Activated CD4-positive, alpha-beta T cell treated with anti-CD3 and anti-CD28 coated beads, Interleukin-2, amount 50 U/mL, for 48 hours (primary cell): ENCODE measurements at regions not wholly inside any gene's neighbourhood (a gene's known extent, or its start where the extent isn't known, plus 50 kb on each side); places are given as distances from the start of the nearest gene placed in this dataset.

Source experiments
- DNase-seq, 2 experiments: peaks; one replicate each; pipeline ENCODE4 v3.0.0-alpha.2; 2020

DNA sequence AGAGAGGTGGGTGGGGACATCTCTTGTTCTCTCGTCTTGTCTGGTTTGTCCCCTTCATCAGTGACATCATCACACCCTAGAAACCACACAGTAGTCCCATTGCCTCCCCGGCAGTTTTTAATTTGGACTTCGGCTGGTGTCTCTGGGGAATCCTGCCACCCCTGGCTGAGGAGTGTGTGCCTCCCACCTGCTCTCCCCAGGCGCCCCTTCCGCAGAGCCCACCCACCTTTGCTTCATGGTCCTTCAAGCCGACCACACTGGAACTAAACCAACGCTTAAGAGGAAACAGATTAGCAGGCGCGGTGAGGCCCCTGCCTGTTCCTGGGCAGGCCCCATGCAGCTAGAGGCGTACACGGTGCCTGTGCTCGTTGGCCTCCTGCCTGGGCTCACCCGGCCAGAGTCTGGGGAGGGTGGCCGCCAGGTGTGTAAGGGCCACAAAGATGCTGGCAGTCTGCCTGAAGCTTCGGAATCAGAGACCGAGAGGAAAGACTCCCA is 107.6 kb upstream of the SPRY4 start:
- peak; percentile 37 to 42 for DNase-seq

DNA sequence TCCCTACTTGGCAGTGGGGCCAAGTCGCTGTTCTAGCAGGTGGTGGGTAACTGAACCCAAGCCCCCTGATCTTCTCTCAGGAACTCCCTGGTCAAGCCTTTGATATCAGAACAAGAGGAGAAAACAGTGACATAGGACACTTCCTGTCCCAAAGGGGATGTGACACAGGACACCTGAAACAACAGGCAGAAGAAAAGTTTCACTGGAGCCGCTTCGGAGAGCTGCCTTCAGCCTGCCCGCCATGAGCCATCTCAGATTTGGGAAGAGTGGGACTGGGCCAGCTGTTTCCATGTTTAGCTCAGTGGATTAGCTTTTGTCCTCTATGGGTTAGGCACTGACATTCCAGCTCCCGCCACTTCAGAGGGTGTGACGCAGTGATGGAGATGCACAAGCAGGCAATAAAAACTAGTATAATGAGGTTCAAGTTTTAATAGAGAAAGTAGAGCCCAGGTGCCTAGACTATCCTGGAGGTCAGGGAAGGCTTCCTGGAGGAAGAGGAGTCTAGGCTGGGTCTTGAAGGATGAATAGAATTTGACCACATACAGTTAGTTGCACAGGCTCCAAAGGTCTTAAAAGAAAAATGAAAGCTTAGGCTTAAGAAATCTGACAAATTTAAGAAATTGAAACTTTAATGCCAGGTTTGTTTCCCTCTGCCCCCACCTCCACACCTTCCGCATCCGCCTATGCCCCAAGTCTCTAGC is 104.1 kb upstream of the SPRY4 start:
- no peak for DNase-seq

DNA sequence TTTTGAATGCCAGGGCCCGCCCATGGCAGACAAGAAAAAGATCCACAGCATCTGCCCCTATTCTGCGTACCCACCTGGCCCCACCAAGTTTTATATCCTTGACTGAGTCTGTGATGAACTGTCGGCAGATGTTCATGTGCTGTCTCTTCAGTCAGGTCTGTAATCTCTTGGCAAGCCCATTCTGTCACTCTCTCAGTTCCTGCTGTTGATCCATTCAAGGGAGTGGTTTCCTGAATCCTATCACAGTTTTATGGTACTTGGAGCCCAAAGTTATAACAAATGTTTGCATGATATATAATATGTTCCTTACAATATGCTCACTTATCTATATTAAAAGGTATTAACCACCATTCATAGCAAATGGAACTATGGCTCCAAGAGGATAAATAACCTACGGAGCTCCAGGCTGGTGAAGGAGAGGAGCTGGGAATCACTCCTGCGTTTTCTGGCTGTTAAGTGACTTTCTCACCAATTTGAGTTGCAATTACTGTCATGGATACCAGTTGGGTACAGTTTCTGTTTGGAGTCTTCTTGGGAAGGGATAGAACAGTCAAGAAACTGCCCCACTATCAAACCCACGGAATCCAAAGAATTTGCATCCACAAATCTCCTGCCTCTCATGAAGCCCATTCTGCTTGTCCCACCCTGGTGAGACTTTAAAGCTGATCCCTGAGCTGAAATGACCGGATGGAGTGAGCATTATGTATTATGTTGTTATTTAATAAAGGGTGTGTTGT is 103.4 kb upstream of the SPRY4 start:
- no peak for DNase-seq

DNA sequence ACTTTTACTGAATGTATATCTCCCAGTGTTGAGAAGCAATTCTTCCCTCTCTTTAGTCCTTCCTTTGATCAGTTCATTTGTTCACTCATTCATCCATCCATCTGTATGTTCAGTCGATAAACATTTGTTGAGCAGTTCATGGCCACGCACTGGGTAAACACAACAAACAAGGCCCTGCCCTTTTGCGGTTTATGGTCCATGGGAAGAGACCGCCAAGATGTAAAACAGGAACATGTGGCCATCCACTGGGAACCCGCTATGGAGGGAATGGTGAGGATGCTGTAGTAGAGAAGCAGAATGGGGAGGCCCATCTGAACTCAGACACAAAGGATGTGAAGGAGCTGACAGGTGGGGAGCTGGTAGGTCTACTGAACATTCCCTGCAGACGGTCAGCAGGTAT is 102.7 kb upstream of the SPRY4 start:
- DNase-seq = no peak

DNA sequence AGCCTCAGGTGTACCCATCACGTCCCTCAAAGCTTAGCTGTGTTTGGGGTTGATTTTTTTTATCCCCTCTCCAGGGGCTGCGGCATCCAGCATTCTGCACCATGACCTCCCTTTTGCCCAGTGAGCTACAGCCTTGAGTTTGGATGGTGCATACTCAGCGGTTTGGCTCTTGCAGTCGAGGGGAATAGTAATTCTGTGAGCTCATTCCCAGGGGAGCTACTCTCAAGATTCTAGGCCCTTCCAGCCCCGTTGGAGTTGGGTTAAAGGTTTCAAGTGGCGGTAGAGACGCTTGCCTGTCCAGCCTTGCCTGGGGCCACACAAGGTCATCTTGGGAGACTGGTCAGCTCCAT is 102.2 kb upstream of the SPRY4 start:
- DNase-seq = no peak

DNA sequence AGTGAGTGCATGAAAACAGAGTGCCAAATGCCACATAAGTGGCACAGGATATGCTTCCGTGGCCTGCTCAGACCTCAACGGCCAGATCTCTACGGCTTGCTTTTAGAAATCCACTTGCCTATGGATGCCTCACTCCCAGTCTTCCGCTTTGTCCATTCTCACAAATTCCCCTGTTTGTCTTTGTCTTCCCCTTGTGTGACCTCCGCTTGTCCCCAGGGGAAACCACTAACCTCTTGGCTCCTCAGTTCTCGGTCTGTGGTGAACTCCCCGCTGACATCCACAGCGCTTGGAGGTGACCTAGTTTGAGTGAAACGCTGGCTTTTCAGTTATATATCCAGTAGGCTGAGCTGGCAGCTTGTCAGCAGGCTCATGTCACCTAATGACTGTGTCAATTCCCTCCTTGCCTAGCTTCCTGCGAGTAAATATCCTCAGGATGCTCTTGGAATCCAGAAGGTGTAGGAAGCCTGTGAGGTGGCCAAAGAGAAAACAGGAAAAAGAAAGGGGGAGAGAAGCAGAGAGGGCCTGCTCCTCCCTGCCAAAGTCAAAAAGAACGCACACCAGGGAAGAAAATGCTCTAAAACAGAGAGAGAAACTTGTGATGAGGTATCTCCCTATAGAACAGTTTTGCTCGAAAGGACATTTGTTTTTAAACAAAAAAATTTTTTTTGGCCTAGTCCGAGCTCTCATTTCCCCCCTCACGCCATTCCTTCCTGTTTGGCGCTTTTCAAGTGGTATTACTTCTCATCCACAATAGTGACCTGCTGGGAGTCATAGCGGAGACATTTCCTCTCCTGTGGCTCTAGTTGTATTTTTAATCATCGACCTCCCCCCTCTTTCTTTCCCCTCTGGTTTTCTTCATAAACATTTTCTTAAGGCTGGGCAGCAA is 101.6 kb upstream of the SPRY4 start:
- peak; percentile 29 to 50 for DNase-seq

DNA sequence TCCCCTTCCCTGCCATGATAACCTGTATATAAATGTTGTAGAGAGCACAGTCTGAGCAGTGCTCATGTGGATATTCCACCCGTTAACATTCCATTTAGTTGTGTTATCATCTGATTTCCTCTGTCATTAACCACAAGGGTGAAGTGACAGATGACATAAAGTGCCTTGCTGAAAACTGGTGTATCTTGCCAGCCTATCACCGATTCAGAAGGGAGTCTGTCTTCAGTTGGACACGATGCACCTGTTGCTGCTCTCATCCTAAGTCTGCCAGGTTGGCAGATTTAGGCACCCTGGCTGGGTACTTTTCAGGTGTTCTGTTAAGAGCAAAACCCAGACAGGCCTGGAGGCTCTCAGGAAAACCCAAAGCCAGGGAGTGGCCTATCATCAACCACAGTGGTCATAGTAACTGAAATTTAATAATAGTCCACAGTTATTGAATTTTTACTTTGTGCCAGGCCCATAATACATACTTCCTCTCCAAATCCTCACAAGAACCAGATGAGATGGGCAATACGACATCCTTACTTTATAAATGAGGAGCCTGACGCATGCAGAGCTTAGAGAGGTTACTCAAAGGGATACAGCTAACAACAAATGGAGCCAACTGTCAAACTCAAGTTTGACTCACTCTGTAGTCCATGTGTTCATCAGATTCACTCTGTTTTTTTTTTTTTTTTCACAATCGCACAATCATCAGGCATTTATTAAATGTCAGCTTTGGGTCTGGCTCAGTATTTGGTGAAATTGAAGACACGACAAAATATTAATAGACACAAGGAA is 100.7 kb upstream of the SPRY4 start:
- DNase-seq = no peak

DNA sequence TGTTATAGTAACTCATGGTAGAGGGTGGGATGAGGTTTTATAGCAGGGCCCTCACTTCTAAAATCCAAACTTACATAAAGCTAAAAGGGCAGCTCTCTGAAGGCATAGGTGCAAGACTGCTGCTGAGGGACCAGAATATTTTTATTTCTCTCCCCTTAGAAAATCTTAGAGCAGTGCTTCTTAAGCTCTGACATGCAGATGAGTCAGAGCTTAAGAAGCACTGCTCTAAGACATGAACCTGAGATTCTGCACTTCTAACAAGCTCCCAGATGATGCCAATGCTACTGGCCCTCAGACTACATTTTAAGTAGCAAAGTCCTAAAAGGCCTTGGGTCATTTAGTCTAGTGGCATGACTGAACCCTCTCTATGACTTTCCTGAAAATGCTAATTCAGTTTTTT is 97.6 kb upstream of the SPRY4 start:
- no peak for DNase-seq

DNA sequence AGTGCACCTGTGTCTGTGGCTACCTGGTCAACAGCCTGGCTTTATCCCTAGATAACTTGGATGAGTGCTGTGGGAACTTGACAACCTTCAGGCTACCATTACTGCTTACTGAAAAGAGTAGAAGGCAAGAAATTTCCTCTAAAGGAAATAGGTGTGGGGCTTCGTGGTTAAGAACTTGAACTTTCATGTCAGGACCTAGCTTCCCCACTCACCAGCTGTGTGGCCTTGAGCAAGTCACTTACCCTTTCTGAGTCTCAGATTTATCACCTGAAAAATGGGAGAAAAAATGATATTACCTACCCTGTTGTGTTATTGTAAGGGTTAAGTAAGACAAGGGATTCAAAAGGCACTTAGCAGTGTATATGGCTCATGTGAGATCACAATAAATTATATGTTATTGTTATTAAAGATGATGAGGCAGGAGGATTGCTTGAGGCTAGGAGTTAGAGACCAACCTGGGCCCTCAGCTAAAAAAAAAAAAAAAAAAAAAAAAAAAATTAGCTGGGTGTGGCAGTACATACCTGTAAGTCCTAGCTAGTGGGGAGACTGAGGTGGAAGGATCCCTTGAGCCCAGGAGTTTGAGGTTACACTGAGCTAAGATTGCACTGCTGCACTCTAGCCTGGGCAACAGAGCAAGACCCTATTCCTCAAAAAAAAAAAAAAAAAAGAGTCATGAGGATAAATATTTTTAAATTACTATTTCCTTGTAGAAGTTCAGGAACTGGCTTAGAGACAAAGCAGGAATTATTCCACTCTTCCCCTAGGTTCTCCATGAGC is 97.0 kb upstream of the SPRY4 start:
- no peak for DNase-seq

DNA sequence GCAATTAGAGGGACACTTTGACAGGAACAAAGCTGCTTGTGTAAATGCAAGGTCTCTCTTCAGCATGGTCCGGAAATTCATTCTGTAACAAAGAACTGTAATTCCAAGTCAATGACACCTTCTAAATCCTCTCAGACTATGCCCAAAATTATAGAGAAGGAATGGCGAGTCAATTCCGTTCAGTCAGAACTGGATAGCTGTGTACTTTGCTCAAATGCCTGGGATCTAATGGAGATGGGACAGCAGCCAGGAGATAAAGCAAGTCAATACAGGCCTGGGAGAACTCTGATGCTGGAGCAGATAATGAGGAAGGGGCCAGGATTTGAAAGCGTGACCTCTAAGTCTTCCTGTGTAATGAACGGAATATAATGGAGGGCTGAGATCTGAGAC is 96.4 kb upstream of the SPRY4 start:
- no peak for DNase-seq

DNA sequence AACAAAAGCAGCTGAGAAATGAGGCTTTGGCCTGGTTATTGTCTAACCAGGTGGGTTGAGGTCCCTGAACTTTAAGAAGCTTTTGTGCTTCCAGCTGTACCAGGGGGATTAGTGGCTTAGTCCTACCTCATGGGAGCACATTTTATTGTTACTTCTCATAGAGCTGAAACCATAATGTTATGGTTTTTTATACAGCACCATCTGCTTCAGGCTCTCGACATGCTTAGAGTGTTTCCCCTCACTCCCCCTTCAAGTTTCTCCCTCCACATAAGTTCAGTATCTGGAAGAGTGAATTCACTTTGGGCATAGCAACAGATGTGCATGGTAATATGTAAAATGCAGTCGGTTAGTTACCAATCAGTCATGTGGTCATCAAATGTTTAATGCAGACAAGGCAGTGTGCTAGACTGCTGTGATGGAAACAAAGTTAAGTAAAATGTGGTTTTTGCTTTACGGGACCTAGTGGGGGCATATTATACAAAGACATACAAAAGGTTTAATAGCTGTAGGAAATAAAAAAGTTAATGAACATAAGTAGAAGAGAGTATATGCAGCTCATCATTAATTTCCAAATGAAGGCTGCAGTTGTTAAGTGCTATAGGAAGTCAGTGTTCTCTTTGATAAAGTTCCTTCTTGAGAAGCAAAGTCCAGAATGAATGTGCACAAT is 95.9 kb upstream of the SPRY4 start:
- no peak for DNase-seq

DNA sequence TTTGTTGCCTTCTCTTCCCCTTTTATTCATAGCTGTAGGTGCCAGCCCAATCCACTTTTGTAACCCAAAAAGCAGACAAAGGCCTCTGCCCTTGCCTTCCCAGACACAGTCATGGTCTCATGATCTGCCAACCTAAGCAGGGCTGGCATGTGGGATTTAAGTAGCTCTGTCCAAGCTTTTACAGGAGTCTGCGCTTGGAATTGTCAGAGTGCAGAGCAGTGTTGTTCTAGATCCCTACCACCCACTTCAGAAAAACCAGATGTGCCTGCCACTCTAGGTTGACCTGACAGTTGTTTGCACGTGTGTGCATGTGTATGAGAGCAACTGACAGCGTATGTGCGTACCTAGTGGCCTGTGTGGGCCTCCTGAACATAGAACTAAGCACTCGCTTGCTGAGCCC is 87.8 kb upstream of the SPRY4 start:
- DNase-seq = no peak

DNA sequence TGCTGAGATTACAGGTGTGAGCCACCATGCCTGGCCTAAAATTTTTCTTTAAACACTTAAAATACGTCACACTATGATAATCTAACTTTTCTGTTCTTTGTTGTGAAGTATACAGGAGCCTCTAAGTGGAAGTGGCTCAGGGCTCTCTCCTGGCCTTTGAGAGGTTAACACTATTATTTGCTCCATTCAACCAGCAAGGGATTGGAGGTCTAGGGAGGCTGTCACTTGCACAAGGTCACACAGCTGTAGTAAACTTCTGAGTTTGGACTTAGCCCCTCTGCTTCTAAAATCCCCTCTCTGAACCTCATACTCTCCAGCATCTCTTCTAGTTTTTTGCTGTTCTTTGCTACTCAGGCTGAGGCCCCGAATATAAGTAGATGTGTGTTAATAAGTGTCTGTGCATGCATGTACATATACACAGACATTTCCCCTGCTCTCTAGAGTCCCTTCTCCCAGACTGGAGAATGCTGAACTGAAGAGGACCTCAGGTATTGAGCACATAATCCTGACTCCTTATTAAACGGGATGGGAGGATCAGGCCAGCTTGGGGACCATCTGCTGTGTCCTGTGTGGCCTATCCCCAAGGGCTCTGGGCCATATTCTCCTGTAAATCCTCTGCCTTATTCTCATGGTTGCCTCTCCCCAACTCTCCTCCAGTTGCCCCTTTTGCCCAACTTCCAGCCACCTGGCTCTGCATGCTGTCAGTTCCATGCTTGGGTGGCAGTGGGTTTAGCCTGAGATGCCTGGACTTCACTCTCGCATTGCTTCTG is 87.0 kb upstream of the SPRY4 start:
- no peak for DNase-seq

DNA sequence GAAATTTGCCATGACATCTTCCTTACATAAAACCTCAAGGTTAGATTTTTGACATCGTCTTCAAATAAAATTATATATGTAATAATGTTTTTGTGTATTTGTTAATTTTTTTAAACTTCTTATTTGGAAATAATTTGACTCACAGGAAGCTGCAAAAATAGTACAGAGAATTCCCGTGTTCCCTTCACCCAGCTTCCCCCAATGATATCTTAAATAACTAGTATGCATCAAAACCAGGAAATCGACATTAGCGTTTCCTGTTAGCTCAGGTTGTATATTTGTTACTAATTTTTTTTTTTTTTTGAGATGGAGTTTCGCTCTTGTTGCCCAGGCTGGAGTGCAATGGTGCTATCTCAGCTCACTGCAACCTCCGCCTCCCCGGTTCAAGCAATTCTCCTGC is 86.3 kb upstream of the SPRY4 start:
- no peak for DNase-seq

DNA sequence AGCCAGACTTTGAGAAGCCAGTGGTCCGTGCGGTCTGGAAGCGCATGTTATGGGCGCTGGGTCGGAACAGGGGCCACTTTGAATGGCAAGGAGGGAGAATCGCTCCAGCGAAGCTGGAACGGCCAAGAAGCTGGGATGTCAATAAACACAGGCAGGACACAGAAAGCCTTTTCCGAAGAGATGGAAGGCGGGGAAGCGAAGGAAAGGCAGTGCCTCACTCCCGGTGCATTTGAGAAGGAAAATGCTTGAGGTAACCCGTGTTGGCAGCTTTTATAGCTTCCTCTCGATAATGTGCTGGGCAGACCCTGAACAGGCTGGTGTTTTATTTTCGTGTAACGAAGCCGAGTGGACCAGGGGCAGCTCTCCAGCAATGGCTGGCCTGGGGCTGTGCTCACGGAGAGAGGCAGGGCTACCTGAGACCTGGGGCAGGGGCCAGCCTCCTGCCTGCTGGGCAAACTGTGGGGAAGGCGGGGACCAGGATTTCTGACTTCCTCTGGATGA is 84.2 kb upstream of the SPRY4 start:
- DNase-seq = no peak

DNA sequence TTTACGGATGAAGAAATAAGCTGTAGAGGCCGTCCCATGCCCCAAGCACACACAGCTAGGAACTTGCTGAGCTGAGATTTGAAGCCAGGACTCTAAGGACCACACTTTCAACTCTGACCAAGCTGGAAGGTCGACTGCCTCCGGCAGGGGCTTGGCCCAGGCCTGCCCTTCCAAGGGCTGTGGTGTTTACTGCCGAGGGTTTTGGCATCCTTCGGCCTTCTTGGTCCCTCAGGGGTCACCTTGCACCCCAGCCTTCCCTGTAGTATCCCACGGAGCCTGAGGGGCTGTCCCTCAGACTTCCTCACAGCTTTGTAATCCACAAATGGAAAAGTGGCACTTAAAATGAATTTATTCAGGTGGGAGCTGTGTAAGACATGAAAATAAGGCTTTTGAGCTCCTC is 83.7 kb upstream of the SPRY4 start:
- no peak for DNase-seq

DNA sequence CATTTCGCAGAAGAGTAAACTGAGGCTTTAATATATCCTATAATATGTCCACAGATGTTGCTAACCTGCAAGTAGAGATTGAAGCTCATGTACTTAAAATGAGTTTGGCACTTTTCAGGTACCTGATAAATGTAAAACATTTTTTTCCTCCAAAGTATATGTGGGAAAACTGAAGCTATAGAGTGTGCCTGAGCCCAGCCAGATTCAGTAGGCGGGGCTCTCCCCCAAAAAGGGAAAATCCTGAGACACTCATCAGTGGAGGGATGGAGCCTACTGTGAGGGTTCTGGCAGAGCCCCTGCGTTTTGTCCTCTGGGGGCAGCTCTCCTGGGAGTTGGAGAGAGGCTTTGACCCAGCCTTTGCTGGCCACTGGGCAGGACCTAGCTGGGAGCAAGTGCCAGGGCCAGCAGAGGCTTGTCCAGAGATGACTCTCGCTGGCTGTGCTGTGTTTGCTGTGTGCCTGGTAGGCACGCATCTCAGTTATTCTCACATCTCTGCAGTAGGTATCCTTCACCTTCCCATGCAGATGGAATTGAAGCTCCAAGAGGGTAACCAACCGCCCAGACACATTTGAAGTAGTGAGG is 81.1 kb upstream of the SPRY4 start:
- DNase-seq = no peak

DNA sequence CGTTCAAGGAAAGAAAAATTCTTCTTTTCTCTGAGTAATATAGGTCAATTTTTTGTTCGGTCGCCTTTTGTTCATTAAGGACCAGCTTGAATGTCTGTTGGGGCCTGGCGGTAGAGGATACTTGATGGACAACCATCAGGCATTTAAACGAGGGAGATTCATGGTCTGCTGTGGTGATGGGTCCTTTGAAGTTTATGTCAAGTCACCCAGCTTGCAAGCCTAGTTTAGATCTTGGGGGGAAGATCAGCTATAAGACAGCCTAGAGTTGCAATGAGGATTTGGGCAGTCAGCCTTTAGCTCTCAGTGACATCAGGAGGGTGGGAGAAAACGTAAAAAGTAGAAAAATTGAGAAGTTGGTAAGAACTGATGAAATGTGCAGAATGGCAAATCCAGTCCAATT is 80.2 kb upstream of the SPRY4 start:
- no peak for DNase-seq

DNA sequence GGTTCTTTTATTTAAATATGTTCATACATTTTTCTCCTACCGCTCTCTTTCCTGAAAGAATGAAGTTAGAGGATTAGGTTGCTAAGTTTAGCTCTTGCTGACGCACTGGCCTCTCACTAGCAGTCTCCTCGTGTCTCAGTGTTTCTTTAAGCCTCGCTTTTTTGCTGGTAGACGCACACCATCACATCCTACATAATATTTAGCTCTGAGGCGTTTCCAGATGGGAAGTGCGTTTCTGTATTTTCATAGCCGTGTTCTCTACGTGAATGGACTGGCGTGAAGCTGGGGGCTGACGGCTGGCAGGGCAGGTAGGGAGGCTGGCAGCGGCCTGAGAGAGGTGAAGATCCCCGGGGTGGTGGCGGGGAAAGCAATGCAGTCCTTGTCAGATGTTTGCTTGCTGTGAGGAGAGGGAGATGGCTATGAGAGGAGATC is 79.2 kb upstream of the SPRY4 start:
- DNase-seq = no peak

DNA sequence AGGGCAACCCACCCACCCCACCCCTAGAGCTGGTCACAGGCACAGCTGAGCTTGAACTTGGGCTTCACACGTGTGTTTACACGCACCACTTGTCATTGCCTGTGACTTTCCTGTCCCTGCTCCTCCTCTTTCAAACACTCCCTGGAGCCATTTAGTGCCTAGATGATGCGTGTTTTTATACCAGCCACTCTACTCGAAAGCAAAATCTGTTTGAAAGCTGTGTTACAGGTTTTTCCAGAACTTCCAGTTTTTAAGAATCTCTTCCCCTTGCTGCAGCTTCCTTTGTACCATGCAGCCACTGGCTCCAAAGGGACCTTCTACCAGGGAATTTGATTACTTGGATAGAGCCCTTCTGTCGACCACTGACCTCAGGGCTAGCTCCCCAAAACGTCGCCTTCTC is 78.8 kb upstream of the SPRY4 start:
- no peak for DNase-seq
